ENCODE measurements at regions not wholly inside any gene's neighbourhood (a gene's known extent, or its start where the extent isn't known, plus 50 kb on each side); places are given as distances from the start of the nearest gene placed in this dataset.

- DNase-seq (ENCODE audit: low spot score) (no peak), ATAC-seq (no peak)
- intact Hi-C loops (cut with DNase I), result no loop called here
These were observed 787.0 kb upstream of the B3GALT2 start for GRCh38 chr1:193973428-193973827.

DNA sequence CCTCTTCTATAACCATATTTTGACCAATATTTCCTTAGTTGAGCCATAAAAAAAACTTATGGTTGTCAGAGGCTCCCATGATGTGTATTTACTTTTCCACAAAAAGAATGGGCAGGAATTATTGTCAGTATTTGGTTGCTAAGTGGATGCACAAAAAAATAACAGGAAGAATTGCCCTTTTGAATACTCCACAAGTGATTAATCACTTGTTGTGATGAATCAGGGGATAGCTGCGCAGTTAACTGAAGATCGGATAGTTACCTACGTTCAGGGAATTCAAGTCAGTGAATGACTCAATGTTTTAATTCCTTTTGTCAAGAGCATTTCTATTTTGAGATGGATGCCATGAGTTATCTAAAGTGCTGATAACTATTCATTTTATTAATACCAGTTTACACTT, 785.2 kb upstream of the B3GALT2 start:
- DNase-seq (ENCODE audit: low spot score) (no peak), ATAC-seq (no peak)
- intact Hi-C loops (cut with DNase I), result no loop called here

DNA sequence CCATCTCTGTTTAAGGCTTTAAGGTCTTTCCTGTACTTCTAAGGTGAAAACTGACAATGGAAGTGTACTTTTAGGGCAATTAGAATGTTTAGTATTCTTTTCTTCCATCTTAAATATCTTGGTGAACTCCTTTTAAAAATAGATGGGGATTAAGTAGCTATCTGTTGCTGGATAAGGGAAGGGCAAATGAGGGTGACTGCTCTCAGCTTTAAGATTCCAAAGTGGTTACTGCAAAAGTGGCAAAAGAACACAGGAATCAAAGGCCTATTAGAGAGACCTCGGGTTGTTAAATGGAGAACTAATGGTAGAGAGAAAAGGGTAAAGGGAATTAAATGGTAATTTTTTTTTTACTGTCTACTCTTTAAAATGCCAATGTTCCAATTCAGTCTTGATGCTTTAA, 774.1 kb upstream of the B3GALT2 start:
- intact Hi-C loops (cut with DNase I), result no loop called here
- no peak for ATAC-seq
- no peak for DNase-seq (ENCODE audit: low spot score)

GRCh38 chr1:193960040-193960439, 773.6 kb upstream of the B3GALT2 start:
- DNase-seq (ENCODE audit: low spot score) (no peak), ATAC-seq (no peak)
- intact Hi-C loops (cut with DNase I), result no loop called here

DNA sequence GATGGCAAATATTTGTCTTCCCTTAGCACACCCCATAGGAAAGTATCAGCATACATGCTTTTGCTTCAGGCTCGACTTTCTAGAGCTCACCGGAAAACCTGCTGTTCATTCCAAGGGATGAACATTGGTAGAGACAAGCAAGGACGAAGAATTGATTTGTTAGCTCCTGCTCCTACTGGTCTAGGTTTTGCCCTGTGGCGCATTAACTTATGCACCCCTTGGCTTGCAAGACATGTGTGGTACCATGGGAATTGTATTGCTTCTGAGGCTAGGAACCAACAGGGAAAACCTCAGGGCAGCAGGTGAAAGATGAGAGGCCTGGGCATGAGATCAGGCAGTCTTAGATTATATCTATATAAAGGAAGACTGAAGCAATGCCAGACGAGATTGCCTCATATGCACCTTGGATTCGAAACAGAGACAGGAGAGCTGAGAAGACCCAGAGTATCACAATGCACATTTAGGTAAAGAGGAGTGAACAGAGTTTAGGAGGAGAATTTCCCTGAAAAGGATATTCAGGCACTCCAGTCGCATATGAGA, 771.2 kb upstream of the B3GALT2 start:
- DNase-seq (ENCODE audit: low spot score) (no peak), ATAC-seq (no peak)
- intact Hi-C loops (cut with DNase I), result no loop called here

DNA sequence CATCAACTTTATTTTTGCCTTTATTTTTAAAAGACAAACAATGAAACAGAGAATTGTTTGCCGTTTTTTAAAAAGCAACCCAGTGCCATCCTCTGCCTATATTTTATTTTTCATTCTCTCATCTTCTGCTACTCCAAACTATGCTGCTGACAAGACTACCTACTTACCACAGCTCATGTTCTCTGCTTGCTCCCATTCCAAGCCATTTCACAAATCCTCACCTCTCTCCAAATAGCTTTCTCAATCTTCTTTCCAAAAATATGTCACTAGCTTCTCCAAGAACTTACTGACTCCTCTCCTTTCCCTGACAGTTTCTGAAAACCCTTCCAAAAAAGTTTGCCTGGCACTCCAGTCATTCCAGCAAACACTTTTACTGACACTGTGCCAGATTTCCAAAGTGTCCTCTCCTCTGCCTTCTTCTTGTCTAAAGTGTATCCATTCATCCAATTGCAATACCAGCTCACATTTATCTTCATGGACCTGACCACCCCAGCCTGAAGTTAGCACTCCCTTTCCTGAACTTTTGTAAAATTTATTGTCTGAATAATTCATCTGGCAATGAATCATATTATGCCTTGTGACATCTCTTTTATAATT, 766.5 kb upstream of the B3GALT2 start:
- ATAC-seq (no peak), DNase-seq (ENCODE audit: low spot score) (no peak)
- intact Hi-C loops (cut with DNase I), result no loop called here

DNA sequence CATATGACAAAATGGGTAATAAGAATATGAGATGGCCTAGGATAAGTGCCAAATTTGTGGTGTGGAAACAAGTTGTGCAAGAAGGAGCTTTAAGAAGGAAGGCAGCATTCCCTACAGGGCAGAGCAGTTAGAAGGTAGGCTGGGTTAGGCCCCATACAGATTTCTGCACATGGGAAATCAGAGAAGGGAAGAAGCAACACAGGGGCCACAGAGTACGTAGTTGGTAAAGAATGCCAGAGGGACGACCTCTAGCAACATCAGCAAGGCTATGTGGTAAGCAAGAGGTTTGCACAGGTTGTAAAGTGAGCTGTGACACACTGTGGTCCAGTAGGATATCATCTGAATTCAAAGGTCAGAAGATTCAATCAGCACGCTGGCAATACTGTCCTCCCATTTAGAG, 765.6 kb upstream of the B3GALT2 start:
- DNase-seq (ENCODE audit: low spot score) (no peak), ATAC-seq (no peak)
- intact Hi-C loops (cut with DNase I), result no loop called here

DNA sequence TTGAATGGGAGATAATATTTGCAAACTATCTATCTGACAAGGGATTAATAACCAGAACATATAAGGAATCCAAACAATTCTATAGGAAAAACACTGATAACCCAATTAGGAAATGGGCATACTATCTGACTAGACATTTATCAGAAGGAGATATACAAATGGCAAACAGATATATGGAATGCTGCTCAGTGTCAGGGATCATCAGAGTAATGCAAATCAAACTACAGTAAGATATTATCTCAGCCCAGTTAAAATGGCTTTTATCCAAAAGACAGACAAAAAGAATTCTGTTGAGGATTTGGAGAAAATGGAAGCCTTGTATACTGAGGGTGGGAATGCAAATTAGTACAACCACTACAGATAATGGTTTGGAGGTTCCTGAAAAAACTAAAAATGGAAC, 758.0 kb upstream of the B3GALT2 start:
- intact Hi-C loops (cut with DNase I), result no loop called here
- DNase-seq (ENCODE audit: low spot score) (no peak), ATAC-seq (no peak)

DNA sequence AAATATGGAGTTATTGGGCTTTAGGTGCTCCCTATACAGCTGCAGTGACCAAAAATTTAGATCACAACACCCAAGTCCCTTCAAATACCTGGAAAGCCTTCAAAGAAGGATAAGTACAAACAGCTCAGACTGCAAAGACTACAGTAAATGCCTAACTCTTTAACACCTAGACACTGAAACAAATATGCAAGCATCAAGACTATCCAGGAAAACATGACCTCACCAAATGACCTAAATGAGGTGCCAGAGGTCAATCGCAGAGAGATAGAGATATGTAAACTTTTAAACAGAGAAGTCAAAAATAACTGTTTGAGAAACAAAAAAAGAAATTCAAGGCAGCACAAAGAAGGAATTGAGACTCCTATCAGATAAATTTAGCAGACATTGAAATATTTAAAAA, 753.8 kb upstream of the B3GALT2 start:
- intact Hi-C loops (cut with DNase I), result no loop called here
- ATAC-seq, result no peak
- no peak for DNase-seq (ENCODE audit: low spot score)

DNA sequence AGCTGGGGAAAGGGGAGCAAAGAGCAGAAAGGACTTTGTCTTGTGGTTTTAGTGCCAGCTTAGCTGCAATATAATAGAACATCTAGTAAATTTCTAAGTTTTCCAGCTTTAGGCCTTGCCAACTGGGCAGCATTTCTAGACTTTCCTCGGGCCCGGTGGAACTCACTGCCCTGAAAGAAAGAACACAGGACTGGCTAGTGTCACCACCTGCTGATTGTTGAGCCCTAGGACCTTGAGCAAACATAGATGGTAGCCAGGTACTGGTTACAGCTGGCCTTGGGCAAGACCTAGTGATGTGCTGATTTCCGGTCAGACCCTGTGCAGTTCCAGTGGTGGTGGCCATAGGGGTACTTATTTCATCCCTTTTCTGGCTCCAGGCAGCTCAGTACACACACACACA, 753.2 kb upstream of the B3GALT2 start:
- DNase-seq (ENCODE audit: low spot score) (no peak), ATAC-seq (no peak)
- intact Hi-C loops (cut with DNase I), result no loop called here

- no peak for ATAC-seq
- DNase-seq (ENCODE audit: low spot score), result no peak
- intact Hi-C loops (cut with DNase I), result no loop called here
These were observed 750.9 kb upstream of the B3GALT2 start for GRCh38 chr1:193937308-193937707.

DNA sequence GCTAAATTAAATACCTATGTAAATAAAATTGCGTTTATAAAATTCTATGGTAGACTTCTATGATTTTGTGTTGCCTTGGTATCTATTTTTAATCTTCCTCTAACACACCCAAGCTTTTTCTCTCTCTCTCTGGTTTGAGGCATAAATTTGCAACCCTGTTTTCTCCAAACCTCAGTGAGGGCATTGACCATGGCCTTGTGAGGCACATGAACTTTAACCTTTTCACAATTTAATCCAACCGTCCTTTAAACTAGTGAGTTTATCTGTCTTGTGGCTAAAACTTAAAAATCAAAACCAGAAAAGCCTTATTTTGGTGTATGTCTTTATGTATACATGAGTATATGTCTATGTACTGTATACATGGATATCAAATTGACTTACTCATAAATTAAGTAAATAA, 746.6 kb upstream of the B3GALT2 start:
- no peak for ATAC-seq
- DNase-seq (ENCODE audit: low spot score), result no peak
- intact Hi-C loops (cut with DNase I), result no loop called here

GRCh38 chr1:193931356-193931755, 744.9 kb upstream of the B3GALT2 start:
- DNase-seq (ENCODE audit: low spot score) (no peak), ATAC-seq (no peak)
- intact Hi-C loops (cut with DNase I), result no loop called here

- no peak for DNase-seq (ENCODE audit: low spot score)
- no peak for ATAC-seq
- intact Hi-C loops (cut with DNase I), result no loop called here
These were observed 743.1 kb upstream of the B3GALT2 start for GRCh38 chr1:193929374-193930033.

DNA sequence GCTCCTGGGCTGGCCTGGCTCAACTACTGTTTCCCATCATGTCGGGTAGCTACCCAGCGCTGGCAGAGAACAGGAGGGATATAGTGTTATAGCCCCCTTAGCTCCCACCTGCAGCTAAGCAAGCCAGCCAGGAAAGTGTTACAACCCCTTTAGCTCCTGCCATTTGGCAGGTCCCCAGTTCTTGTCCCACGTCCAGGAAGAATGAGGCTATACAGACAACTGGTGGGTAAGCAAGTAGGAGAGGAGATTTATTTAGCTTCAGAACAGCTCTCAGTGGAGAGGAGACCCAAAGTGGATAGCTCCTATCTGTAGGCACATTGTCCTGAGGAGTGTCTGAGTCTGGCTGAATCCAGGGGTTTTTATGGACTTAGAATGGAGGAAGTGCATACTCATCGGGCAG, 741.1 kb upstream of the B3GALT2 start:
- DNase-seq (ENCODE audit: low spot score) (no peak), ATAC-seq (no peak)
- intact Hi-C loops (cut with DNase I), result no loop called here

- ATAC-seq (no peak), DNase-seq (ENCODE audit: low spot score) (no peak)
- intact Hi-C loops (cut with DNase I), result no loop called here
These were observed 740.5 kb upstream of the B3GALT2 start for GRCh38 chr1:193926956-193927355.

GRCh38 chr1:193919827-193920226, 733.4 kb upstream of the B3GALT2 start:
- intact Hi-C loops (cut with DNase I), result no loop called here
- DNase-seq (ENCODE audit: low spot score) (no peak), ATAC-seq (no peak)

GRCh38 chr1:193916452-193916851, 730.0 kb upstream of the B3GALT2 start:
- ATAC-seq (no peak), DNase-seq (ENCODE audit: low spot score) (no peak)
- intact Hi-C loops (cut with DNase I), result no loop called here

DNA sequence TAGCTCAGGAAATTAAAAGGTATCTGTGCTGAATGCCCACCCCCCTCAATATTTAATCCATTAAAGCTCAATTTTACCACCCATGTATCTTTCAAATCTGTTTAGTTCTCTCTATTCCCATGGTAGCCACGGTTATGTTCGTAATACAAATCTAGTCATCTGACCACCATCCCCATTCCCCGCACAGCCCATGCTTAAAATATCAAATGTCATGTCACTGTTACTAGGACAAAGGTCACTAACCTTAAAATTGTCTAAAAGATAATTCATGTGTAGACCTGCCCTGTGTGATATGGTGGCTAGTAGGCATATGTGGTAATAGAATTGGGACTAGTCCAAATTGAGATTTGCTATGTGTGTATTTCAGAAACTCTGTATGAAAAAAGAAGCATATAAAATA, 728.5 kb upstream of the B3GALT2 start:
- intact Hi-C loops (cut with DNase I), result no loop called here
- no peak for DNase-seq (ENCODE audit: low spot score)
- ATAC-seq, result no peak

GRCh38 chr1:193909406-193910082, 723.1 kb upstream of the B3GALT2 start:
- ATAC-seq (no peak), DNase-seq (ENCODE audit: low spot score) (no peak)
- intact Hi-C loops (cut with DNase I), result no loop called here
